A673 (cell line): ENCODE measurements at regions not wholly inside any gene's neighbourhood (a gene's known extent, or its start where the extent isn't known, plus 50 kb on each side); places are given as distances from the start of the nearest gene placed in this dataset.

Experiments
- BruUV-seq: library from RNA; stranded (reverse); fragments of 400-500 nt; replicated peaks from 2 replicates; lab custom pipeline; 2021; lab: Mats Ljungman, UMichigan
- CTCF ChIA-PET: fragments of 300-600 bp; sonication (Branson Sonifier 250); formaldehyde crosslinking; loops from one replicate; lab custom pipeline; 2022; ENCODE audit warnings: antibody characterized with exemption; lab: Charles Lee
- POLR2A ChIA-PET: fragments of 300-600 bp; sonication (Branson Sonifier 250); formaldehyde crosslinking; loops from one replicate; lab custom pipeline; 2022; ENCODE audit warnings: antibody characterized with exemption; ENCODE audit not compliant: low non-redundant PET; lab: Charles Lee
- DNase-seq: peaks from one replicate; pipeline ENCODE4 v3.0.0-alpha.2; 2015; ENCODE audit warnings: low spot score
- H3K27ac ChIP-seq: fragments of 200-600 bp; sonication (generic); 2 replicates; pipeline ENCODE4 v1.5.1; 2016; ENCODE audit warnings: mixed run types, low read depth, mild to moderate bottlenecking, mixed read lengths, antibody characterized with exemption, low read length; ENCODE audit not compliant: poor library complexity, severe bottlenecking
- H3K27me3 ChIP-seq: fragments of 200-600 bp; sonication (generic); replicated peaks from 2 replicates; pipeline ENCODE4 v1.6.1; 2017; ENCODE audit warnings: mixed run types, low read depth, mild to moderate bottlenecking, mixed read lengths, antibody characterized with exemption, low read length; ENCODE audit not compliant: insufficient read depth, poor library complexity
- H3K36me3 ChIP-seq: fragments of 200-600 bp; sonication (generic); 2 replicates; pipeline ENCODE4 v1.6.1; 2016; ENCODE audit warnings: mixed run types, mild to moderate bottlenecking, mixed read lengths, antibody characterized with exemption, low read length; ENCODE audit not compliant: insufficient read depth, poor library complexity, severe bottlenecking
- H3K4me1 ChIP-seq: fragments of 200-600 bp; sonication (generic); 2 replicates; pipeline ENCODE4 v1.6.1; 2017; ENCODE audit warnings: mixed run types, mild to moderate bottlenecking, mixed read lengths, antibody characterized with exemption, low read length; ENCODE audit not compliant: insufficient read depth, poor library complexity, severe bottlenecking
- H3K4me3 ChIP-seq: fragments of 200-600 bp; sonication (generic); 2 replicates; pipeline ENCODE4 v1.5.1; 2016; ENCODE audit warnings: low read depth, mixed run types, mild to moderate bottlenecking, mixed read lengths, low read length; ENCODE audit not compliant: poor library complexity, severe bottlenecking
- H3K9me3 ChIP-seq: fragments of 200-600 bp; sonication (generic); 2 replicates; pipeline ENCODE4 v1.6.1; 2016; ENCODE audit warnings: mixed run types, low read depth, mild to moderate bottlenecking, mixed read lengths, antibody characterized with exemption, low read length; ENCODE audit not compliant: poor library complexity, severe bottlenecking
- EZH2 ChIP-seq: fragments of 200-600 bp; sonication (generic); IDR thresholded peaks from 2 replicates; pipeline ENCODE4 v1.6.1; 2017; ENCODE audit warnings: borderline replicate concordance, low read depth, mild to moderate bottlenecking, mixed read lengths, antibody characterized with exemption, low read length; ENCODE audit not compliant: poor library complexity, severe bottlenecking
- intact Hi-C: fragments of 100-400 bp; cut with micrococcal nuclease; formaldehyde crosslinking; loops from one replicate; pipeline ENCODE4 v1.10.0; 2022; ENCODE audit not compliant: unreplicated experiment
- TF ChIP-seq, protein P1 (sequence below): fragments of 300-800, 200-600 bp; sonication (generic); conservative IDR thresholded peaks from 2 replicates; pipeline ENCODE4 v1.5.1; 2017; ENCODE audit warnings: low read depth, mild to moderate bottlenecking, antibody characterized with exemption, low read length, moderate library complexity, mixed read lengths

DNA sequence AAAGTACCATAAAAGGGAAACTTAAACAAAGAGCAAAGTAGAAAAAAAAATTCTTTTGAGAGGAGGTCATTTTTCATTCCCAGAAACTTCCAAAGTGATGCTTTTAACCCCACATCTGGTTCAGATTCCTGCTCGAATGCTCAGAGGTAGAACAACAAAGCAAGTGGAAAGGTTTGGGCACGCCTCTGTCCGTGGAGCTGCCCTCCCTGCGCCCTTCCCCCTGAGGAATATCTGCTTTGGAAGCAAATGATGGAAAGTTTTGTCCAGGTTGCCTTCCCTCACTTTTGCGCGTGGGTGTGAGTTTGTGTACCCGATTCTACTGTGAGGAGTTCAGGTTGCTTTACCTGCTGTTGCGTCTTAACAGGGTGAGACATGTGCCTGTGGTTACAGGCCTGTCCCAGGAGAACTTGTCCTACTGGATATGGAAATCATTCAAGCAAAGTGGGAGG, 110.2 kb downstream of the KLF5 start:
- TF ChIP-seq, protein P1, sequence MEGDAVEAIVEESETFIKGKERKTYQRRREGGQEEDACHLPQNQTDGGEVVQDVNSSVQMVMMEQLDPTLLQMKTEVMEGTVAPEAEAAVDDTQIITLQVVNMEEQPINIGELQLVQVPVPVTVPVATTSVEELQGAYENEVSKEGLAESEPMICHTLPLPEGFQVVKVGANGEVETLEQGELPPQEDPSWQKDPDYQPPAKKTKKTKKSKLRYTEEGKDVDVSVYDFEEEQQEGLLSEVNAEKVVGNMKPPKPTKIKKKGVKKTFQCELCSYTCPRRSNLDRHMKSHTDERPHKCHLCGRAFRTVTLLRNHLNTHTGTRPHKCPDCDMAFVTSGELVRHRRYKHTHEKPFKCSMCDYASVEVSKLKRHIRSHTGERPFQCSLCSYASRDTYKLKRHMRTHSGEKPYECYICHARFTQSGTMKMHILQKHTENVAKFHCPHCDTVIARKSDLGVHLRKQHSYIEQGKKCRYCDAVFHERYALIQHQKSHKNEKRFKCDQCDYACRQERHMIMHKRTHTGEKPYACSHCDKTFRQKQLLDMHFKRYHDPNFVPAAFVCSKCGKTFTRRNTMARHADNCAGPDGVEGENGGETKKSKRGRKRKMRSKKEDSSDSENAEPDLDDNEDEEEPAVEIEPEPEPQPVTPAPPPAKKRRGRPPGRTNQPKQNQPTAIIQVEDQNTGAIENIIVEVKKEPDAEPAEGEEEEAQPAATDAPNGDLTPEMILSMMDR = no peak
- TF ChIP-seq EZH2 = no peak
- DNase-seq = no peak
- no peaks in the 10 kb centered on the region for H3K9me3 ChIP-seq
- H3K36me3 ChIP-seq = no peaks in the 10 kb centered on the region
- intact Hi-C loops = no loop called here
- no TSS peak for BruUV-seq
- no peak overlapping the region for H3K4me3 ChIP-seq
- peaks cover 4% of the 10 kb centered on the region for H3K4me1 ChIP-seq
- CTCF ChIA-PET = no interaction called here
- POLR2A ChIA-PET = no interaction called here
- no peaks in the 10 kb centered on the region for H3K27me3 ChIP-seq
- no peak overlapping the region for H3K27ac ChIP-seq

DNA sequence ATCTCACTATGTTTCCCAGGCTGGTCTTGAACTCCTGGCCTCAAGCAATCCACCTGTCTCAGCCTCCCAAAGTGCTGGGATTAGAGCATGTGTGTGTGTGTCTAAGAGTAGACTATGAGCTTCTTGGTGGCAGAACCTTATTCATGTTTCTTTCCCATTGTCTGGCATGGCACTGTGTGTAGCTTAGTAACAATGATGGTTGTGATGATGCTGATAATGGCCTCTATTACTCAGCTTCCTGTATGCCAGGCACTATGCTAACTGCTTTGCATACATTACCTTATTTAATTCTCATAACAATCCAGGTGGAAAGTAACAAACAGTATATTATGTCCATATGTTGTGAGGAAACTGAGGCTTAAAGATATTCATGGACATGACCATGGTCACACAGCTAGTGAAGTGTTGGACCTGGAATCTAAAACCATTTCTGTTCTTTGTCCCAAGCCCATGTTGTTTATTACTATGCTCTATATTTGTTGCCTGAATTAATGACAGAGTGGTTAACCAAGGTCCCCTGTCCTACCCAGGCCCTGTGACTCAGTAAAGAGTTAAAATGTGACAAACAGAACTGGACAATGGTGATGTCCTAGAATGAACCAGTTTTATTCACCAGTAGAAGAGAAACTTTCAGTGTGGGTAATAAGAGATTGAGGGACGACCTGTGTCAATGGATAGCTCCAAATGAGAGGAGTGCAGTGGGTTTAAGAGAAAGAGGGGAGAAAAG, 109.6 kb downstream of the KLF5 start:
- Histone ChIP-seq H3K27ac (no peak overlapping the region), H3K4me1 (peaks cover 4% of the 10 kb centered on the region), H3K27me3 (no peaks in the 10 kb centered on the region), H3K9me3 (no peaks in the 10 kb centered on the region), H3K36me3 (no peaks in the 10 kb centered on the region), H3K4me3 (no peak overlapping the region)
- no TSS peak for BruUV-seq
- TF ChIP-seq, protein P1 = no peak
- no peak for TF ChIP-seq EZH2
- intact Hi-C loops = no loop called here
- CTCF ChIA-PET = no interaction called here
- DNase-seq = peak; percentile 33
- POLR2A ChIA-PET = no interaction called here

DNA sequence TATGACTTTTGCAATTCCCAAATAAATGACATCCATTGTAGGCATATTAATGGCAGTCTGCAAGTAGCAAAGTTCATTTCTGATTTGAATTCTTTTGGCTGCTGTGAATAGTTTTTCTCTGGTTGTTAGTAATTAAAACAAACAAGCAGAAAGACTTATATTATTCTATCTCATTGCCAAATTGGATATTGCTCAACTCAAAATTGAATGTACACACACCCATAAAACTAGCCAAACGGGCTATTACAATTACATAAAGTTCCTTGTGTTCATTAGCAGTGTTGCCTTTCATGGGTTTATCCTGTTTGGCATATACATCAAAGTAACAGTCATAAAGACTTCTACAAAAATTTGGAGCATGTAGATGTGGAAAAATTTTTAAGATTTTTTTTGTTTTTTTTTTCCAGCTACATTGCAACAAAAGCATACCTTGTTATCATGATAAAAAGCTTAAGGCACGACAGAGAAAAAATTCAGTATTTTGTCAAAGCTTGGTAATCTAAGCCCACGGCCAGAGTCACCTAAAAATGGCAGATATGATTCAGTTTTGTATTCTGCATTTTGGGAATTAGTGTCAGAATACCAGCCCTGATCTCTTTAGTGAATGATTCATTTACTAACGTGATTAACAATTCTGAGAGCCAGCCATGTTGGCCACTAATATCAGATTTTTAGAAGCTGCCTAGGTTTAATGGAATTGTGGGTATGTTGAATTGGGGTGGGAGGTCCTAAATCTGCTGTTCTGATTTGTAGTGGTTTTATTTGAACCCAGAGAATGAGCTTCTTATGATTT, 108.4 kb downstream of the KLF5 start:
- intact Hi-C loops = no loop called here
- ChIA-PET CTCF (no interaction called here), POLR2A (no interaction called here)
- no peak for DNase-seq
- H3K4me3 ChIP-seq = no peak overlapping the region
- no peaks in the 10 kb centered on the region for H3K36me3 ChIP-seq
- no peaks in the 10 kb centered on the region for H3K27me3 ChIP-seq
- no peak overlapping the region for H3K27ac ChIP-seq
- BruUV-seq = no TSS peak
- H3K9me3 ChIP-seq = no peaks in the 10 kb centered on the region
- H3K4me1 ChIP-seq = peaks cover 4% of the 10 kb centered on the region
- no peak for TF ChIP-seq EZH2
- TF ChIP-seq, protein P1 = no peak
